IPS DF 6.9 (cell line): ENCODE measurements at regions not wholly inside any gene's neighbourhood (a gene's known extent, or its start where the extent isn't known, plus 50 kb on each side); places are given as distances from the start of the nearest gene placed in this dataset.

Experiments used
- DNase-seq: peaks from one replicate; pipeline ENCODE4 v3.0.0-alpha.2; 2013; ENCODE audit warnings: low read depth, low spot score
- H3K27ac ChIP-seq: one replicate; pipeline ENCODE4 v1.5.1; 2013; ENCODE audit warnings: low read length, control low read depth
- H3K27me3 ChIP-seq: 2 replicates; pipeline ENCODE4 v1.6.1; 2013; ENCODE audit warnings: mild to moderate bottlenecking, low read length; ENCODE audit not compliant: control insufficient read depth, insufficient read depth
- H3K36me3 ChIP-seq: 2 replicates; pipeline ENCODE4 v1.6.1; 2013; ENCODE audit warnings: low read length; ENCODE audit not compliant: control insufficient read depth, insufficient read depth
- H3K4me1 ChIP-seq: 2 replicates; pipeline ENCODE4 v1.6.1; 2013; ENCODE audit warnings: low read length; ENCODE audit not compliant: control insufficient read depth, insufficient read depth
- H3K4me3 ChIP-seq: 2 replicates; pipeline ENCODE4 v1.5.1; 2013; ENCODE audit warnings: mild to moderate bottlenecking, low read length
- H3K9me3 ChIP-seq: 2 replicates; pipeline ENCODE4 v1.6.1; 2013; ENCODE audit warnings: low read length, inconsistent platforms; ENCODE audit not compliant: control insufficient read depth, insufficient read depth
- WGBS: extraction: QIAGEN DNeasy Blood & Tissue Kit; methylation state at CpG from one replicate; pipeline ENCODE4 v1.1.7; 2013; ENCODE audit warnings: mixed read lengths, missing lambda C conversion rate; ENCODE audit not compliant: insufficient read length, insufficient coverage; 5-methylcytosine and 5-hydroxymethylcytosine counted together

DNA sequence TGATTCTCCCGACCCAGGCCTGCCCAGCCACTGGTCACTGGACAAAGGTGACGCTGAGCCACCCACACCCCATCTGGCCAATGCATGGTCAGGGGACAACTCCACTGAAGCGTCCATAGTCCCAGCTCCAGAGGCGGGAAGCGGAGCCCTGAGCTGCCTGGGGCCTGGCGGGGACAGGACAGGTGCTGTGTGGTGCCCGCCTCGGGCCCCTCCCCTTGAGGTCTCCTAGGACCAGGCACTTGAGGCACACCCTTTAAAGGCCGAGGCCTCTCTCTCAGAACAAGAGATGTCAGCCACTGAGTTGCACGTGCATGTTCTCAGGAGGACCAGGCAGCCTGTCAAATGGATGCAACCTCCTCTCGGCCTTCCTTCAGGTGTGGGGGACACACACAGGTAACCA lies 52.5 kb upstream of the PPP2R2D start:
- no CpG with 5 or more reads among the region's 11 CpGs for WGBS
- no peak for DNase-seq
- H3K9me3 ChIP-seq: peaks cover 3% of the 10 kb centered on the region
- H3K36me3 ChIP-seq: no peaks in the 10 kb centered on the region; the same call in 1 of the 2 replicates
- H3K27me3 ChIP-seq: no peaks in the 10 kb centered on the region
- H3K4me1 ChIP-seq: no peaks in the 10 kb centered on the region
- no peak overlapping the region for H3K4me3 ChIP-seq
- no peak overlapping the region for H3K27ac ChIP-seq

DNA sequence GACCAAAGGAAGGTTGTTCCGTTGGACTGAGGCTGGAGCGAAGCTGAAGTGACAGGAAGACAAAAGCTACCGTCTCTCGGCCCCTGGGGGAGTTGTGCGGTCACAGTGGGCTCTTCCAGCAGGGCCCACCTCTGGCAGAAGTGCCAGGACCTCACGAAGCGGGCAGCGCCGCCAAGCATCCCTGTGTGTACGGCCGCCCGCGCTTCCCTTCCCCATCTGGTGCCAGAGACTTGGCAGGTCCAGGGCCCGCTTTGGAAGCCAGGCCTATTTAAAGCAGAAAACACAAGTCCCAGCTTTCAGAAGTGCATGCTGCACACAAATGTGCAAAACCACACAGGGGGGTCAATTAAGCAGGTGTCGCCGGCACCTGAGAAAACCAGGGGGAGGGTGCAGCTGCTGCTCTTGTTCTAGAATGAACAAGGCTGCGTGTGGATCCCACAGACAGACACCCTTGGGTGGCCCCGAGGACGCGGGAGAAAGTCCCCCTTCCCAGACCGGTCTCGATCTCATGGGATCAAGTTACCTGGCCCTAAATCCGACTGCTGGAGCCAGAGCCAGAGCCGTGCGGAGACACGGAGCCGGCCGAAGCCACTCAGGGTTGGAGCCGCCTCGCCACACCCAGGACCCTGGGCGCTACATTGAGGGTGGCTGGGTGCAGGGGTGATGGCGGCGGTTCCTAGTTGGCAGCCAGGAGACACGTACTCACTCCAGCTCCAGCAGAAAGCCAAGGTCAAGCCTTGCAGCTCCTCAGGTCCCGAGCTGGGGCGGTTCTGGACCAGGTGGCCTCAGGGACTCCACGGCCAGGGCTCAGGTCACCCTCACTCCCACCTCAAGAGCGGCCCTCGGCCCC lies 51.8 kb upstream of the PPP2R2D start:
- Histone ChIP-seq H3K36me3 (no peaks in the 10 kb centered on the region), H3K27me3 (no peaks in the 10 kb centered on the region), H3K4me3 (no peak overlapping the region), H3K27ac (no peak overlapping the region), H3K4me1 (no peaks in the 10 kb centered on the region), H3K9me3 (no peaks in the 10 kb centered on the region)
- DNase-seq: no peak
- no CpG with 5 or more reads among the region's 39 CpGs for WGBS

DNA sequence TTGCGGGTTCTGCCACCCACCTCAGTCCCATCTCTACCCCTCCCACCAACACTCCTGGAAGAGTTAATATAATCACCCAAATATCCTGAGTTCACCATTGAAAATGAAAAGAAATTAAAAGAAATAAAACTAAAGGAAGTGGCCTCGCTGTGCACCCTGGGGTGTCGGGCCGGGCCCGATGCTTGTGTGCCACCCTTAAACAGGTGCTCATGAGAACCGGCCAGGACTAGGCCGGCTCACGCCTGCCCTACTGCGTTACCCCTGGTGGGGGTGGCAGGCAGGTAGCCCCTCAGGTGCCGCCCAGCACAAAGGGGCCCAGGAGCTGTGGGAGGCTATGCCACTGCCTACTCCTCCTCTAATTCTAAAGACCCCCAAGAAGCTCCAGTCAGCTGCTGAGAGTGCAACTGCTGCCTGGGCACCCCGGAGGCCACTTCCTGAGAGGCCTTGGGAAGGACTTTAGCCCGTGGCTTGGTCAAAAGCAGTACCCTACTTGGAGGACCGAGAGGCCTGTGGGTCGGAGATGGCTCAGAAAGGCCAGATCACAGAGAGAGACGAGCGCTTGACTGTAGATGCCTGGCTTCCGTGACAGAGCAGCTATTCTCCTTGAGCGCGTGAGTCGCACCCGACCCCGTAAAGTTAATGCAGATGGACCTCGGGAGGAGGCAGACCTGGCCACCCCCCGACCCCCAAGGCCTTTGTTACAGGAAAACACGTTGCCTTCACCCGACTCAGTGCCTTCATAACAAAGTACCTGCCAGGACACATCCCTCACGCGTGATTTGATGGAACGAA lies 51.0 kb upstream of the PPP2R2D start:
- Histone ChIP-seq H3K27me3 (no peaks in the 10 kb centered on the region), H3K4me3 (no peak overlapping the region), H3K36me3 (no peaks in the 10 kb centered on the region), H3K27ac (no peak overlapping the region), H3K9me3 (no peaks in the 10 kb centered on the region), H3K4me1 (no peaks in the 10 kb centered on the region)
- no peak for DNase-seq
- no CpG with 5 or more reads among the region's 29 CpGs for WGBS

DNA sequence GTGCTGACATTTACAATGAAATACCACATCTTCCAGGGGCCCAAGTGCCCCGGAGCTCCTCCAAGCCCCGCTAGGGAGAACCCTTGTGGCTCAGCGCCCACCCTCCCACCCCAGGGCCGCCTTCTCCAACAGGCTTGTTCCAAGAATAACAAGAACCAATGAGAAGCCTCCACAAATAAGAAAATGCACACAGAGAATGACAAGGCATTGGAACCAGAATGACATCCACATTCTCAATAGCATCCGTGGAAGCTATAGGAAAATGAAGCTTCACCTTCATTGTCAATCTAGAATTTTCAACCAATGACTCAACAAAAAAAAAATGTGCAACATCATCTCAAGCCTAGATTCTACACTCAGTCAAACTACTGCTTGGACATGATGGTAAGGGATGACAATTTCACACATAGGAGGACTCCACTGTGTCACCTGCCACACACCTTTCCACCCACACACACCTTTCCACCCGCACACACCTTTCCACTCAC lies 50.4 kb upstream of the PPP2R2D start:
- Histone ChIP-seq H3K36me3 (no peaks in the 10 kb centered on the region), H3K4me3 (no peak overlapping the region), H3K27me3 (no peaks in the 10 kb centered on the region), H3K9me3 (no peaks in the 10 kb centered on the region), H3K27ac (no peak overlapping the region), H3K4me1 (no peaks in the 10 kb centered on the region)
- WGBS: no CpG with 5 or more reads among the region's 6 CpGs
- DNase-seq: no peak
